Breast epithelium (tissue), 3 donors: ENCODE measurements at regions not wholly inside any gene's neighbourhood (a gene's known extent, or its start where the extent isn't known, plus 50 kb on each side); places are given as distances from the start of the nearest gene placed in this dataset.

Source experiments
- POLR2A ChIP-seq: fragments of 450-650 bp; IDR thresholded peaks from one replicate; pipeline ENCODE4 v1.6.1; 2016; ENCODE audit warnings: antibody characterized with exemption, mild to moderate bottlenecking, moderate library complexity
- TF ChIP-seq, protein P1 (sequence below), 3 donors: fragments of 450-650 bp; IDR thresholded peaks; one replicate each; pipeline ENCODE4 v1.5.1; 2016 to 2017; ENCODE audit warnings: antibody characterized with exemption in 3 of 3, mild to moderate bottlenecking in 3 of 3, moderate library complexity in 3 of 3

DNA sequence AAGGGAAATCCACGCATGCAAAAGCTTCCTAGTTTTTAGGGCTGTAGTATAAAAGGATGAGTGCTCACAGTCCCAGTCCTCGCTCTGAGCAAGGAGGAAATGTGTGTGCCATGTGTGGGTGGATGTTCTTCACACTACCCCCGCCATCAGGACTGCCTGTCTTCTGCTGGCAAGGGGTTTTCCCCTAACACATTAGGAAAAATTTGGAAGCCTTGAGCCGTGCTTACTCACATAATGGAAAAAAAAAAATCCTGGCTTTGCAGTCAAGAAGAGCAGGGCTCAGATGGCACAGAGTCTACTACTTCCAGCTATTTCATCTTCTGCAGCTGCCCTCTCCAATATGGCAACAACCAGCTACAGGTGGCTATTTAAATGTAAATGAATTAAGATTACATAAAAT, 363.1 kb downstream of the PLPP3 start:
- TF ChIP-seq POLR2A: no peak
- TF ChIP-seq, protein P1, sequence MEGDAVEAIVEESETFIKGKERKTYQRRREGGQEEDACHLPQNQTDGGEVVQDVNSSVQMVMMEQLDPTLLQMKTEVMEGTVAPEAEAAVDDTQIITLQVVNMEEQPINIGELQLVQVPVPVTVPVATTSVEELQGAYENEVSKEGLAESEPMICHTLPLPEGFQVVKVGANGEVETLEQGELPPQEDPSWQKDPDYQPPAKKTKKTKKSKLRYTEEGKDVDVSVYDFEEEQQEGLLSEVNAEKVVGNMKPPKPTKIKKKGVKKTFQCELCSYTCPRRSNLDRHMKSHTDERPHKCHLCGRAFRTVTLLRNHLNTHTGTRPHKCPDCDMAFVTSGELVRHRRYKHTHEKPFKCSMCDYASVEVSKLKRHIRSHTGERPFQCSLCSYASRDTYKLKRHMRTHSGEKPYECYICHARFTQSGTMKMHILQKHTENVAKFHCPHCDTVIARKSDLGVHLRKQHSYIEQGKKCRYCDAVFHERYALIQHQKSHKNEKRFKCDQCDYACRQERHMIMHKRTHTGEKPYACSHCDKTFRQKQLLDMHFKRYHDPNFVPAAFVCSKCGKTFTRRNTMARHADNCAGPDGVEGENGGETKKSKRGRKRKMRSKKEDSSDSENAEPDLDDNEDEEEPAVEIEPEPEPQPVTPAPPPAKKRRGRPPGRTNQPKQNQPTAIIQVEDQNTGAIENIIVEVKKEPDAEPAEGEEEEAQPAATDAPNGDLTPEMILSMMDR (IDR thresholded peaks at IDR 0.05): no peak
